Endodermal cell (in vitro differentiated cells): ENCODE measurements at regions not wholly inside any gene's neighbourhood (a gene's known extent, or its start where the extent isn't known, plus 50 kb on each side); places are given as distances from the start of the nearest gene placed in this dataset.
"Not testable (repeated sequence)": the region's sequence is repeated elsewhere in the genome, so short reads cannot be mapped to it uniquely, and the experiment has no call there.

ENCODE experiments used
- DNase-seq: peaks from one replicate; pipeline ENCODE4 v3.0.0-alpha.2; 2017
- H3K27ac ChIP-seq: 2 replicates; pipeline ENCODE4 v1.5.1; 2013; ENCODE audit warnings: mild to moderate bottlenecking, low read depth, low read length, moderate library complexity
- H3K27me3 ChIP-seq: 2 replicates; pipeline ENCODE4 v1.6.1; 2013; ENCODE audit warnings: mild to moderate bottlenecking, low read length, moderate library complexity; ENCODE audit not compliant: insufficient read depth, control insufficient read depth, poor library complexity, severe bottlenecking
- H3K36me3 ChIP-seq: 2 replicates; pipeline ENCODE4 v1.7.0; 2013; ENCODE audit warnings: mild to moderate bottlenecking, low read length, moderate library complexity; ENCODE audit not compliant: control insufficient read depth, insufficient read depth
- H3K4me1 ChIP-seq: one replicate; pipeline ENCODE4 v1.7.0; 2013; ENCODE audit warnings: low read length; ENCODE audit not compliant: control insufficient read depth, insufficient read depth
- H3K4me3 ChIP-seq: 2 replicates; pipeline ENCODE4 v1.5.1; 2013; ENCODE audit warnings: mild to moderate bottlenecking, low read length, moderate library complexity
- H3K9ac ChIP-seq: 2 replicates; pipeline ENCODE4 v1.6.1; 2013; ENCODE audit warnings: mild to moderate bottlenecking, low read length, moderate library complexity; ENCODE audit not compliant: poor library complexity, severe bottlenecking; ENCODE audit errors: extremely low read depth
- H3K9me3 ChIP-seq: 2 replicates; pipeline ENCODE4 v1.6.1; 2013; ENCODE audit warnings: mild to moderate bottlenecking, low read length, moderate library complexity; ENCODE audit not compliant: control insufficient read depth
- H3K27ac Mint-ChIP-seq: 2 replicates; pipeline ENCODE4 v1.8.0; 2020; ENCODE audit warnings: mixed read lengths
- H3K27me3 Mint-ChIP-seq: 2 replicates; pipeline ENCODE4 v1.8.0; 2021; ENCODE audit warnings: mild to moderate bottlenecking, mixed read lengths; ENCODE audit not compliant: insufficient read depth
- H3K36me3 Mint-ChIP-seq: 2 replicates; pipeline ENCODE4 v1.8.0; 2020; ENCODE audit warnings: low read depth, mixed read lengths
- H3K4me1 Mint-ChIP-seq: 2 replicates; pipeline ENCODE4 v1.8.0; 2020; ENCODE audit warnings: mixed read lengths
- H3K4me3 Mint-ChIP-seq: 2 replicates; pipeline ENCODE4 v1.8.0; 2020; ENCODE audit warnings: mild to moderate bottlenecking, moderate library complexity, mixed read lengths
- H3K9me3 Mint-ChIP-seq: 2 replicates; pipeline ENCODE4 v1.8.0; 2020; ENCODE audit warnings: mild to moderate bottlenecking, mixed read lengths
- WGBS, 2 experiments: methylation state at CpG; one replicate each; pipeline versions ENCODE4 v1.1.5 to v1.1.7; 2013; ENCODE audit warnings: missing lambda C conversion rate in 2 of 2, mixed read lengths in 1 of 2; ENCODE audit not compliant: insufficient coverage in 1 of 2, insufficient read length in 1 of 2; 5-methylcytosine and 5-hydroxymethylcytosine counted together
- TF ChIP-seq, protein P1 (sequence below): fragments of 200-600 bp; sonication (generic); conservative IDR thresholded peaks from 2 replicates; pipeline ENCODE4 v1.5.0; 2021; ENCODE audit warnings: antibody characterized with exemption, mild to moderate bottlenecking

DNA sequence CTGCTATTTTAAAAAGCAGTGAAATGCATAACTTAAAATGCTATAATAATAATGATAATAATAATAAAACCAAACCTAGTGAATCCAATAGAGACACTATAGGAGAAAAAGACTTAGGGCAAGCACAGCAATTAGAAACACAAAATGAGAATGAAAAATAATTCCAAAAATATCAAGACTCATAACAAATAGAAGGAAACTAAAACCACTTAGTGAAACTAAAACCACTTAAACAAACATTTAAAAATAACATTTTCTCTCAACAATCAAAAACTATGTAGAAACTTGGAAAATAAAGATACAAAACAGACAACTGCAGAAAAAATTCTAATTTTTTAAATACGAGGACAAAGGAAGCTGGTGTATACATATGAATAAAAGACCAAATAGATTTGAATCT, 655.2 kb upstream of the NRG3 start:
- H3K27me3 Mint-ChIP-seq = no peaks in the 10 kb centered on the region
- 100% methylated on average over 1 of the region's 1 CpG; no CpG with 5 or more reads in 1 of the 2 experiments for WGBS, 2 experiments
- H3K4me1 Mint-ChIP-seq = no peaks in the 10 kb centered on the region
- DNase-seq = no peak
- Histone ChIP-seq H3K36me3 (no peaks in the 10 kb centered on the region), H3K9ac (no peak overlapping the region), H3K4me1 (no peaks in the 10 kb centered on the region), H3K27ac (no peak overlapping the region), H3K4me3 (no peak overlapping the region), H3K27me3 (no peaks in the 10 kb centered on the region), H3K9me3 (no peaks in the 10 kb centered on the region)
- no peak overlapping the region for H3K27ac Mint-ChIP-seq
- peaks cover 2% of the 10 kb centered on the region for H3K36me3 Mint-ChIP-seq
- TF ChIP-seq, protein P1, sequence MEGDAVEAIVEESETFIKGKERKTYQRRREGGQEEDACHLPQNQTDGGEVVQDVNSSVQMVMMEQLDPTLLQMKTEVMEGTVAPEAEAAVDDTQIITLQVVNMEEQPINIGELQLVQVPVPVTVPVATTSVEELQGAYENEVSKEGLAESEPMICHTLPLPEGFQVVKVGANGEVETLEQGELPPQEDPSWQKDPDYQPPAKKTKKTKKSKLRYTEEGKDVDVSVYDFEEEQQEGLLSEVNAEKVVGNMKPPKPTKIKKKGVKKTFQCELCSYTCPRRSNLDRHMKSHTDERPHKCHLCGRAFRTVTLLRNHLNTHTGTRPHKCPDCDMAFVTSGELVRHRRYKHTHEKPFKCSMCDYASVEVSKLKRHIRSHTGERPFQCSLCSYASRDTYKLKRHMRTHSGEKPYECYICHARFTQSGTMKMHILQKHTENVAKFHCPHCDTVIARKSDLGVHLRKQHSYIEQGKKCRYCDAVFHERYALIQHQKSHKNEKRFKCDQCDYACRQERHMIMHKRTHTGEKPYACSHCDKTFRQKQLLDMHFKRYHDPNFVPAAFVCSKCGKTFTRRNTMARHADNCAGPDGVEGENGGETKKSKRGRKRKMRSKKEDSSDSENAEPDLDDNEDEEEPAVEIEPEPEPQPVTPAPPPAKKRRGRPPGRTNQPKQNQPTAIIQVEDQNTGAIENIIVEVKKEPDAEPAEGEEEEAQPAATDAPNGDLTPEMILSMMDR = no peak
- no peak overlapping the region for H3K4me3 Mint-ChIP-seq
- H3K9me3 Mint-ChIP-seq = peaks cover 4% of the 10 kb centered on the region

DNA sequence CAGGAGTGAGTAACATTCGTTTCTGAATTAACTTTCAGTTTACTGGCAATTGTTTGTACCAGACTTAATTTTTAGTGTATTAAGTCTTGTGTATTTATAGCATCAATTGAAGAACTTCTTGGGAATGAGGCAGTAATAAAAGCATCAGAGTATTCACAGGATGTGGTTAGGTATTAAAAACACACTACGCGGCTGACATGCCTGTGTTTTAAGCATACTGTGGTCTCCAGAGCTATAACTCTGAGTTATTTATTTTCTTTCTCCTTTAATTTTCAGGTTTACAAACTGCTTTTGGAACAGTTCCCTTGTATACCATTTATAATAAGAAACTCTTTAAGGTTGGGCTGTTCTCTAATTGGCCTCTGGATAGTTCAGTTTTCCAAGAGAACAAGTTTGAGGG, 626.1 kb upstream of the NRG3 start:
- Mint-ChIP-seq H3K27ac (no peak overlapping the region), H3K9me3 (no peaks in the 10 kb centered on the region)
- no peak for DNase-seq

DNA sequence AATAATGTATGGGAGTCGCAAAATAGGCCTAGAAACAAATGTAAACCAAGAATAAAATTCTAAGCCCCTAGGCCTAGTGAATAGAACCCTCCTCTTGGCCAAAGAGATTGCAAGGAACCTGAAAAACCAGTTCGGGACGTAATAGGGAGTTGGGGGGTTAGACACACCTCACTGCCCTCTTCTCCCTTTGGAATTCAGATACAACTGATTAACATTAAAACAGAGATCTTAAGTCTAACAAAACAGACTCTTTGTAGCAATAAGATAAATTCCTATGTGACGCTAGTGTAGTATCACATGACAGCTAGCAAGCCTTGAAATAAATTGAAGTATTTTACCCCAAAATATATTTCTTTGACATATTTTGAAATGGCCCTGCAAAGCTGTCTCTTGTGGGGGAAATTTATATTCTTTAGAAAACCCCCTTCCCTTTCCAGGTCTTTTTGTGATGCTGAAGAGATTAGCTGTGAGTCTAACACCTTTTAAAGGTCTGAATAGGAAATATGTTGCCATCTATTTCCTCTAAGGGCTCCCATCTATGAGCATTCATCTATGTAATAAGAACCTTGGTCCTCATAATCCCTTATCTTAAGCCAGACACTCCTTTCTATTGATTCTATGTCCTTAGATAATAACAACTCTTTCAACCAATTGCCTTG, 623.4 kb upstream of the NRG3 start:
- Histone ChIP-seq H3K27ac (no peak overlapping the region), H3K4me1 (peaks cover 8% of the 10 kb centered on the region), H3K9ac (no peak overlapping the region), H3K36me3 (no peaks in the 10 kb centered on the region), H3K4me3 (no peak overlapping the region), H3K9me3 (no peaks in the 10 kb centered on the region), H3K27me3 (no peaks in the 10 kb centered on the region)
- no peak overlapping the region for H3K4me3 Mint-ChIP-seq
- peaks cover 6% of the 10 kb centered on the region for H3K4me1 Mint-ChIP-seq
- no peaks in the 10 kb centered on the region for H3K36me3 Mint-ChIP-seq
- H3K27ac Mint-ChIP-seq = peak overlapping the region; percentile 44
- TF ChIP-seq, protein P1 = no peak
- no peaks in the 10 kb centered on the region for H3K27me3 Mint-ChIP-seq
- H3K9me3 Mint-ChIP-seq = no peaks in the 10 kb centered on the region
- DNase-seq = peak; percentile 66
- WGBS, 2 experiments = 72% methylated on average over 4 of the region's 4 CpGs; no CpG with 5 or more reads in 1 of the 2 experiments

More for the DNA sequence above, 626.1 kb upstream of the NRG3 start:
- H3K36me3 Mint-ChIP-seq = no peaks in the 10 kb centered on the region
- Histone ChIP-seq H3K36me3 (no peaks in the 10 kb centered on the region), H3K27me3 (no peaks in the 10 kb centered on the region), H3K27ac (no peak overlapping the region), H3K9ac (no peak overlapping the region), H3K9me3 (no peaks in the 10 kb centered on the region), H3K4me1 (peaks cover 8% of the 10 kb centered on the region), H3K4me3 (no peak overlapping the region)
- TF ChIP-seq, protein P1 = no peak
- H3K4me1 Mint-ChIP-seq = peaks cover 6% of the 10 kb centered on the region
- H3K27me3 Mint-ChIP-seq = no peaks in the 10 kb centered on the region
- H3K4me3 Mint-ChIP-seq = no peak overlapping the region
- 60 to 77% methylated on average over 2 to 3 of the region's 3 CpGs for WGBS, 2 experiments

DNA sequence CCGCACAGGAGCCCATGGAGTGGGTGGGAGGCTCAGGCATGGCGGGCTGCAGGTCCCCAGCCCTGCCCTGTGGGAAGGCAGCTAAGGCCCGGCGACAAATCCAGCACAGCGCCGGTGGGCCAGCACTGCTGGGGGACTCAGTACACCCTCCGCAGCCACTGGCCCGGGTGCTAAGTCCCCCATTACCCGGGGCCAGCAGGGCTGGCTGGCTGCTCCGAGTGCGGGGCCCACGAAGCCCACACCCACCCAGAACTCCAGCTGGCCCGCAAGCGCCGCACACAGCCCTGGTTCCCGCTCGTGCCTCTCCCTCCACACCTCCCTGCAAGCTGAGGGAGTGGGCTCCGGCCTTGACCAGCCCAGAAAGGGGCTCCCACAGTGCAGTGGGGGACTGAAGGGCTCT, 610.0 kb upstream of the NRG3 start:
- not testable (repeated sequence) for H3K4me1 Mint-ChIP-seq, H3K27me3 ChIP-seq, DNase-seq, H3K27ac ChIP-seq, H3K9me3 ChIP-seq, H3K36me3 Mint-ChIP-seq, H3K4me1 ChIP-seq, H3K36me3 ChIP-seq, H3K27ac Mint-ChIP-seq, H3K4me3 ChIP-seq, H3K27me3 Mint-ChIP-seq, H3K4me3 Mint-ChIP-seq, H3K9me3 Mint-ChIP-seq, H3K9ac ChIP-seq
- 97 to 100% methylated on average over 3 to 8 of the region's 18 CpGs for WGBS, 2 experiments
